NB4 (cell line): ENCODE measurements at regions not wholly inside any gene's neighbourhood (a gene's known extent, or its start where the extent isn't known, plus 50 kb on each side); places are given as distances from the start of the nearest gene placed in this dataset.

Source experiments
- DNase-seq: peaks from one replicate; pipeline ENCODE4 v3.0.0; 2010; ENCODE audit warnings: low read depth
- H3K4me3 ChIP-seq: one replicate; pipeline ENCODE4 v1.5.1; 2011; ENCODE audit warnings: mild to moderate bottlenecking, low read depth, low read length, moderate library complexity
- CTCF ChIP-seq: IDR thresholded peaks from one replicate; pipeline ENCODE4 v1.5.1; 2012; ENCODE audit warnings: low read depth, low read length
- MAX ChIP-seq: IDR thresholded peaks from 2 replicates; pipeline ENCODE4 v1.6.1; 2011; ENCODE audit warnings: low read depth, low read length
- MYC ChIP-seq: IDR thresholded peaks from 2 replicates; pipeline ENCODE4 v1.6.1; 2011; ENCODE audit warnings: low read depth, low read length
- POLR2A ChIP-seq: IDR thresholded peaks from 2 replicates; pipeline ENCODE4 v1.6.1; 2011; ENCODE audit warnings: mild to moderate bottlenecking; ENCODE audit not compliant: insufficient read length; ENCODE audit errors: extremely low read depth

GRCh38 chr3:46097691-46098241 lies 70.5 kb upstream of the XCR1 start:
- DNase-seq, result peak; percentile 98
- peak overlapping the region; percentile 51 for H3K4me3 ChIP-seq
- TF ChIP-seq MYC (peak; percentile 63; the same call in 1 of the 2 replicates), POLR2A (no peak), MAX (peak; percentile 54)

- TF ChIP-seq CTCF (no peak), POLR2A (no peak), MAX (no peak), MYC (no peak)
- no peak for DNase-seq
These were observed 69.5 kb upstream of the XCR1 start for GRCh38 chr3:46096781-46097180.

GRCh38 chr3:46096336-46096735 lies 69.1 kb upstream of the XCR1 start:
- TF ChIP-seq MYC (no peak), POLR2A (no peak), MAX (no peak), CTCF (no peak)
- DNase-seq, result no peak
- no peak overlapping the region for H3K4me3 ChIP-seq

More at GRCh38 chr3:46096781-46097180, 69.5 kb upstream of the XCR1 start:
- H3K4me3 ChIP-seq, result no peak overlapping the region

GRCh38 chr3:46095307-46095706 lies 68.0 kb upstream of the XCR1 start:
- TF ChIP-seq MAX, result no peak
- no peak for TF ChIP-seq MYC
- TF ChIP-seq CTCF, result no peak
- no peak for TF ChIP-seq POLR2A
- DNase-seq, result peak; percentile 86
- no peak overlapping the region for H3K4me3 ChIP-seq

GRCh38 chr3:46094506-46094905 lies 67.2 kb upstream of the XCR1 start:
- no peak overlapping the region for H3K4me3 ChIP-seq
- TF ChIP-seq MYC (no peak), MAX (no peak), CTCF (no peak), POLR2A (no peak)
- no peak for DNase-seq

GRCh38 chr3:46093966-46094365 lies 66.7 kb upstream of the XCR1 start:
- TF ChIP-seq CTCF (no peak), MAX (no peak), MYC (no peak), POLR2A (no peak)
- DNase-seq, result no peak
- H3K4me3 ChIP-seq, result no peak overlapping the region
